HG02973 (cell line): ENCODE measurements at regions not wholly inside any gene's neighbourhood (a gene's known extent, or its start where the extent isn't known, plus 50 kb on each side); places are given as distances from the start of the nearest gene placed in this dataset.

ENCODE experiments used
- ATAC-seq: cut with Tn5 transposase; IDR thresholded peaks from one replicate; pipeline ENCODE4 v1.9.1; 2021; ENCODE audit warnings: moderate library complexity; ENCODE audit not compliant: unreplicated experiment

- no peak for ATAC-seq
These were observed 86.4 kb downstream of the ADRB2 start for GRCh38 chr5:148912714-148913398.

- no peak for ATAC-seq
These were observed 87.1 kb downstream of the ADRB2 start for GRCh38 chr5:148913493-148913892.

GRCh38 chr5:148913985-148914431 lies 87.6 kb downstream of the ADRB2 start:
- no peak for ATAC-seq

- ATAC-seq = no peak
These were observed 88.9 kb downstream of the ADRB2 start for GRCh38 chr5:148915224-148915817.

DNA sequence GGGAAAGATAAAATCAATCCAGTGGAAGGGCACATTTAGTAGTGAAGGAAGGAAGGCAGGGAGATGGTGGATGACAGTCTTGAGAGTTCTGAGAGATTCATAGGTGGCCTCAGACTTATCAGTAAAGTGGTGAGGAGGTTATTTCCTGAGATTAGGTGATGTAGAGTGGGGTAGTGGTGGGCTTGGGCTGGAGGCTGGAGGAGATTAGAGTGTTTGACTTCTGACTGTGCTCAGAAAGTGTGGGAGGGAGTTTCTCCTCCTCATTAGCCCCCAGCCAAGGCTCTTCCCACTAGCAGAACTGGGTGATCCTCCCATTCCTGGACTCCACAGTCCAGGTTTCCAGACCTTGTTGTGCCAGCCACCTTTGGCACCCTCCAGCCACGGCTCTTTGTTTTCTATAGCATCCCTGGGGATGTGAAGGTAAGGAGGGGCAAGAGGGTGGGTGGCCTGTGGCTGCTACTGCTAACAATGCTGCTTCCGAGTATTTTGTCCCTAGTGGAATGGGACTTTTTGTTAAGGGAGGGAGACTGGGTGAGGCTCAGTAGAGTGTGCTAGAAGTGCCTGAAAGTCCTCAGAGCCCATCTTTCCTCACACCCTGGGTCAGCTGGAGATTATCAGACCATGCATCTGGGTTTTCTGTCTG lies 94.4 kb downstream of the ADRB2 start:
- ATAC-seq = no peak

- ATAC-seq = no peak
These were observed 94.9 kb downstream of the ADRB2 start for GRCh38 chr5:148921350-148921749.

DNA sequence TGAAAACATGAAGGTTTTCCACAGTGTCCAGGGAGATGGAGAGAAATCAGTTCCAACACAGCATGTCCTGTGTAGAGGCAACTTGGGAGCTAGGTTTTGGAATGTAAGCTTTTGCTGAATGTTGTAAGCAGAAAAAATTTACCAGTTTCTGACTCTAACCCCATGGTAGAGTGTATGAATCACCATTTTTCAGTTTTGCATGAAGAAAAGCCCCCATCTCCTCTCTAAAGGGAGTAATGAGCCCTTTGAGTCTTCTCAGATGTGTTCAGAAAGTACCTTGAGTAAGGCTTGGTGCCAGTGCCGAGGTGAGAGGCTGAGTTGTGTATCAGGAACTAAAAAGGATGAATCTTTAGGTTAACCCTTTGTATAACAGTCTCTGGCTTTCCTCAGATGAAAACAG lies 96.2 kb downstream of the ADRB2 start:
- peak; percentile 87 for ATAC-seq

DNA sequence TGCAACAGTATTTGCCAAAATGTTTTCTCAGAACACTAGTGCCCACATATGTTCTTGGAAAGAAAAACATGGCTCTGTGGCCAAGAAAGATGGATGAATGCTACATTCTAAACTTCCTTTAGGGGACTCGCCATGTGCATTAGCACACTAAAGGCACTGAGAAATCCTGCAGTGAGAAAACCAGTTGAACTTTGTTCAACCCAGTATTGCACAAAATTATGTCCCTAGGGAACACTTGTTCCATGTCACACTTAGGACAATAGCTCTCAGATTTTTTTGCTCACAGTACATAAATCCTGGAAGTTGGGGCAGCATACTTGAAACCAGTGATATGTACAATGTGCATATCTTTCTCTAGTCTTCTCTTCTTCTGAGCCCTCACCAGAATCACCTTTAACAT lies 96.6 kb downstream of the ADRB2 start:
- ATAC-seq = no peak

DNA sequence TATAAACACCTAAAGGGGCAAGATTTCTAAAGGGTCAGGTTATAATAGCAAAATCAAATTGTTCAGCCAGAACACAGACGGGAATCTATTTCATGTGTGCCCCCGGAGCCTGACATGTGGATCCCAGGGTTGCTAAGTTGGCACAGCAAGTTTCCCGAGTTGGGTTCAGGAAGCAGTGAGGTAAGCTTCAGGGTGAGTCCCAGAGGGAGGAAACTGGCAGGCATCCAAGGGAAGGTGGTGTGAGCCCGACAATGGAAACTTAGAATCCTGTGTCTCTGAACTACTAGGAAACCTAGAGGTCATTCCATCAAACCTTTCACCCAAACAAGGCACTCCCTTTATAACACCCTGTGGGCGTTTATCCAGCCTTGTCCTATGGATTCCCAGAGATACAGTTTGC lies 98.4 kb downstream of the ADRB2 start:
- no peak for ATAC-seq

DNA sequence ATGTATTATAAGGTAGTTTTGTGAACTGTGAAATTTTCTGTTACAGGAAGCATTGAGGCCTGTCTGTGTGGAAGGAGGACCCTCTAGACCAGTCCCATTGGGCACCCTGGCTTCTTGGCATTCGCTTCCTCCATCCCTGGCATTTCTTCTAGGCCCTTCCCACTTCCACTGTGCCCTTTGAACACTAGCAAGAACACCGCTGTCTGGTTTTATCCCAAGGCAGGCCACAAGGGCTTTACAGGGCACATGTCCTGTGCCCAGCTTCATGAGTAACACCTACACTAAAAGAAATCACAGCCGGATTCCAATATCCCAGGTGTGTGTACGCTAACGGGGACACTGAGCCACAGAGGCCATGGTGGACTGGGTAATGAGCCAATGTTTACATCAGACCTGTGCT lies 99.8 kb downstream of the ADRB2 start:
- no peak for ATAC-seq

DNA sequence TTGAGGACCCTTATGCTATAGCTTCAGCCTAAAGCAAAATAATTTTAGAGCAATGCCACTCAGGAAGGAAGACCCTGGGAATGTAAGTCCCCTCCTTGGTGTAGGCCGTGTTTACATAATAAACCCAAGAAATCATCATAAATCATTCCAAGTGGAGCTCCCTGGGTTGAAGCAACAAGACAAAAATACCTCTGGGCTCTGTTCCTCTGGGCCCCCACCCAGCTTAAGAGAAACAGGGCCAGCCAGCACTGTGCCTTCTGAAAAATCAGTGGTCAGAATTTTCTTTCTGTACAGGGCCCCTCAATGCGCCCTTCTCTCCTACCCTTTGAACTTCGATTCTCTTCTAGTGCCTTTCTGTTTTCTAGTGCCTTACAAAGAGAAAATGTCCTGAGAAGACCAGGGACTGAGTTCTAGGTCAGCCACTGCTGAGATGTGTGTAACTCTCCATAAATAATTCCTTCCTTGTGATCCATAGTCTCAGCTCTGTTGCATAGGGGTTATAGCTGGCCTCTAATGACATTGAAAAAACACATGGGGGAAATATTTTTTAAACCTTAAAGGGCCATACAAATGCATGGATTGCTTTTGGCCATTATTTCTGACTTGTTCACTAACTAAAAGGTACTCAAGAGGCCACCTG lies 101.0 kb downstream of the ADRB2 start:
- no peak for ATAC-seq

DNA sequence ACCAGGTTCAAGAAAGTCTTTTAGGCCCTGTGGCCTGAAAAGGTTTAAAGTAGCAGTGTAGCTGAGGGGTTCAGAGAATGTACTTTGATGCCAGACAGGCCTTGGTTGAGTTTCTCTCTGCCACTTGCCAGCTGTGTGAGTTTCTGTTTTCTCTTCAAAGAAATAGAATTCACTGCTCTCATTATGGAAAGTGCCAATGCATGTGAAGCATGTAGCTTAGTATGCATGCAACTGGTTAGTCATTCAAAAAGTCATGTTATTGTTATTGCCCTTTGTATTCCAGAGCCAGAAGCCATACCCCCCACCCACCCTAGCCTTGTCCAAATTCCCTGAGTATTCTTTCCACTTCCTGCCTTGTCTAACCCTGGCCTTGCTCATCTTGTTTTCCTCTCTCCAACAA lies 101.7 kb downstream of the ADRB2 start:
- no peak for ATAC-seq

- no peak for ATAC-seq
These were observed 105.1 kb downstream of the ADRB2 start for GRCh38 chr5:148931453-148932057.

DNA sequence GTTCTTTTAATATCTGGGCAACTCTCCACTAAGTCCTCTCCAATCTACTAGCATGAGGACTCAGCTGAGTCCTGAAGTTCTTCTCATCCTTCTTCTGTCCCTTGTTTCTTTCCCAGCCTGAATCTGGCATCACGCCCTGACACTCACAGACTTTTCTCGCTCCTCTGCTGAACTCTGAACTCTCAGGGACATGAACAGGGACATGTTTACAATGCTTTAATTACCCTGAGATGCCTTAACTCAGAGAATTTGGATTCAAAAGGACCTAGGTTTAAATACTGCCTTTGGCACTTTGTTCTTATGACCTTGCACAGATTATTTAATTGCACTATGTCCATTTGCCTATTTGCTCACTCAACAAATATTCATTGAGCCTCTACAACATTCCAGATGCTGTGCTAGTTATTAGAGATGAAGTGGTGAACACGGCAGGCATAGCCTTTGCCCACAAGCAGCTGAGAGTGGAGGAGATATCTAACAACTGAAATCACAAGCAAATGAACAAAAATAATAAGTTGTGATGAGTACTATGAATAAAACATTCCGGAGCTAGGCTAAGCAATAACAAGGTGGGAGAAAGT lies 106.0 kb downstream of the ADRB2 start:
- no peak for ATAC-seq

- ATAC-seq = no peak
These were observed 107.6 kb downstream of the ADRB2 start for GRCh38 chr5:148933903-148934432.

GRCh38 chr5:148934895-148935400 lies 108.5 kb downstream of the ADRB2 start:
- no peak for ATAC-seq

DNA sequence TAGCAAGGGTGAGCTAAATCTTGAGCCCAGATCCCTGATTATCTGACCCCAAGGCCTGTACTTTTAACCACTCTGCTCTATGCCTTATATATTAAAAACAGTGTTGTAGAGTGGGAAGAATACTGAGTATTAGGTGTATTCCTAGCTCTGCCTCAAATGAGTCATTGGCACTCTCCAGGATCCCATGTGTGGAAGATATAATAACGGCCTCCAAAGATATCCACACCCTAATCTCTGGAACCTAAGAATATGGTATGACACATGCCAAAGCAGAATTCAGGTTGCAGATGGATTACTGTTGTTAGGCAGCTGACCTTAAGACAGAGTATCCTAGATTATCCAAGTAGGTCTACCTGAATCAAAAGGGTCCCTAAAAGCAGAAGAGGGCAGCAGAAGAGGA lies 110.8 kb downstream of the ADRB2 start:
- ATAC-seq = no peak

GRCh38 chr5:148937830-148938521 lies 111.6 kb downstream of the ADRB2 start:
- no peak for ATAC-seq

- ATAC-seq = no peak
These were observed 112.1 kb downstream of the ADRB2 start for GRCh38 chr5:148938522-148938882.

GRCh38 chr5:148939676-148940075 lies 113.3 kb downstream of the ADRB2 start:
- no peak for ATAC-seq
